HCT116 (cell line): ENCODE measurements at regions not wholly inside any gene's neighbourhood (a gene's known extent, or its start where the extent isn't known, plus 50 kb on each side); places are given as distances from the start of the nearest gene placed in this dataset.

Source experiments
- ATAC-seq: fragments of 200-7000 bp; cut with Tn5 transposase; 2 replicates; pipeline ENCODE4 v1.9.1; 2020; ENCODE audit warnings: mild to moderate bottlenecking, moderate library complexity
- BruUV-seq: library from RNA; stranded (reverse); fragments of 400-500 nt; replicated peaks from 2 replicates; lab custom pipeline; 2021; lab: Mats Ljungman, UMichigan
- CTCF ChIA-PET: fragments of 300-600 bp; sonication (Branson Sonifier 250); formaldehyde crosslinking; loops from one replicate; lab custom pipeline; 2021; ENCODE audit warnings: antibody characterized with exemption; lab: Charles Lee
- POLR2A ChIA-PET: fragments of 300-600, 350-600 bp; sonication (Branson Sonifier 250); formaldehyde crosslinking; loops from one replicate; lab custom pipeline; 2021; ENCODE audit warnings: antibody characterized with exemption; lab: Charles Lee
- RAD21 ChIA-PET, 2 experiments: fragments of 300-600 bp; sonication (Branson Sonifier 250); formaldehyde crosslinking; loops; one replicate each; lab custom pipeline; 2023; ENCODE audit warnings: low total read pairs in 2 of 2; ENCODE audit not compliant: uncharacterized antibody in 2 of 2, unreplicated experiment in 2 of 2, low non-redundant PET in 1 of 2; lab: Charles Lee
- DNase-seq: peaks from one replicate; pipeline ENCODE4 v3.0.0-alpha.2; 2010; ENCODE audit warnings: low read depth, low spot score
- H2AFZ ChIP-seq: fragments of 200-600 bp; shearing (Covaris generic), sonication (generic); 2 replicates; pipeline ENCODE4 v1.6.1; 2017; ENCODE audit warnings: low read depth, mixed run types, mixed read lengths, antibody characterized with exemption, low read length; ENCODE audit not compliant: poor library complexity, severe bottlenecking
- H3K27ac ChIP-seq: 2 replicates; pipeline ENCODE4 v1.5.1; 2012; ENCODE audit warnings: low read depth, low read length
- H3K27me3 ChIP-seq: fragments of 200-600 bp; sonication (generic); 2 replicates; pipeline ENCODE4 v1.6.1; 2016; ENCODE audit warnings: mixed run types, low read length, mixed read lengths; ENCODE audit not compliant: insufficient read depth
- H3K36me3 ChIP-seq, 2 experiments: fragments of 200-500 bp in 1 of 2; fragments of 200-600 bp in 1 of 2; sonication (Bioruptor generic) in 1 of 2; sonication (generic) in 1 of 2; 2 replicates each; pipeline versions ENCODE4 v1.5.1 to v1.6.1; 2014 to 2016; ENCODE audit warnings: low read length in 2 of 2, inconsistent platforms in 1 of 2, mixed read lengths in 1 of 2, mixed run types in 1 of 2; ENCODE audit not compliant: insufficient read depth in 2 of 2, control insufficient read depth in 1 of 2
- H3K4me1 ChIP-seq, 2 experiments: fragments of 200-600 bp in 1 of 2; sonication (generic) in 1 of 2; 2 replicates each; pipeline versions ENCODE4 v1.5.1 to v1.6.1; 2012 to 2017; ENCODE audit warnings: low read length in 2 of 2, inconsistent platforms in 1 of 2, mild to moderate bottlenecking in 1 of 2, mixed read lengths in 1 of 2, mixed run types in 1 of 2, moderate library complexity in 1 of 2; ENCODE audit not compliant: insufficient read depth in 2 of 2, control insufficient read depth in 1 of 2
- H3K4me2 ChIP-seq: fragments of 200-600 bp; sonication (generic); 2 replicates; pipeline ENCODE4 v1.6.1; 2017; ENCODE audit warnings: mixed run types, low read length, mixed read lengths
- H3K4me3 ChIP-seq, 2 experiments: fragments of 200-600 bp in 1 of 2; sonication (generic) in 1 of 2; replicated peaks in 1 of 2; 2 replicates each; pipeline ENCODE4 v1.5.1; 2011 to 2016; ENCODE audit warnings: low read length in 2 of 2, control low read depth in 1 of 2, low read depth in 1 of 2, mild to moderate bottlenecking in 1 of 2, mixed read lengths in 1 of 2, mixed run types in 1 of 2
- H3K79me2 ChIP-seq: fragments of 200-600 bp; sonication (generic); 2 replicates; pipeline ENCODE4 v1.6.1; 2017; ENCODE audit warnings: mild to moderate bottlenecking, mixed run types, low read length, moderate library complexity, mixed read lengths; ENCODE audit not compliant: insufficient read depth
- H3K9ac ChIP-seq: fragments of 200-600 bp; sonication (generic); 2 replicates; pipeline ENCODE4 v1.6.1; 2016; ENCODE audit warnings: low read length, mixed read lengths
- H3K9me2 ChIP-seq: fragments of 200-600 bp; sonication (generic), shearing (Covaris generic); 2 replicates; pipeline ENCODE4 v1.6.1; 2017; ENCODE audit warnings: mixed run types, mild to moderate bottlenecking, moderate library complexity; ENCODE audit not compliant: insufficient read depth
- H3K9me3 ChIP-seq, 2 experiments: fragments of 200-500 bp in 1 of 2; fragments of 200-600 bp in 1 of 2; sonication (Bioruptor generic) in 1 of 2; sonication (generic) in 1 of 2; 2 replicates each; pipeline ENCODE4 v1.6.1; 2014 to 2017; ENCODE audit warnings: low read length in 2 of 2, mixed read lengths in 2 of 2, inconsistent platforms in 1 of 2, low read depth in 1 of 2, mild to moderate bottlenecking in 1 of 2, mixed run types in 1 of 2, moderate library complexity in 1 of 2; ENCODE audit not compliant: control insufficient read depth in 1 of 2, insufficient read depth in 1 of 2
- H4K20me1 ChIP-seq: fragments of 200-600 bp; sonication (generic), shearing (Covaris generic); 2 replicates; pipeline ENCODE4 v1.6.1; 2017; ENCODE audit warnings: mixed run types, mild to moderate bottlenecking, moderate library complexity; ENCODE audit not compliant: insufficient read depth
- CBX3 ChIP-seq: IDR thresholded peaks from 2 replicates; pipeline ENCODE4 v1.6.1; 2012; ENCODE audit warnings: low read depth
- ELF1 ChIP-seq: IDR thresholded peaks from 2 replicates; pipeline ENCODE4 v1.6.1; 2012; ENCODE audit warnings: low read depth, borderline replicate concordance
- EZH2phosphoT487 ChIP-seq: fragments of 200-600 bp; IDR thresholded peaks from 2 replicates; pipeline ENCODE4 v1.6.1; 2018; ENCODE audit warnings: antibody characterized with exemption, borderline replicate concordance
- JUND ChIP-seq: IDR thresholded peaks from 2 replicates; pipeline ENCODE4 v1.6.1; 2012
- POLR2A ChIP-seq: IDR thresholded peaks from 2 replicates; pipeline ENCODE4 v1.7.0; 2011; ENCODE audit warnings: borderline replicate concordance; ENCODE audit not compliant: insufficient read depth, insufficient read length; ENCODE audit errors: extremely low read depth
- YY1 ChIP-seq: IDR thresholded peaks from 2 replicates; pipeline ENCODE4 v1.6.1; 2011; ENCODE audit warnings: low read length, low read depth, moderate library complexity, mild to moderate bottlenecking; ENCODE audit not compliant: insufficient replicate concordance; ENCODE audit errors: extremely low read depth
- intact Hi-C: fragments of 100-400 bp; cut with micrococcal nuclease; formaldehyde crosslinking; loops from 2 replicates; pipeline ENCODE4 v1.10.0; 2022
- TF ChIP-seq, protein P1 (sequence below): IDR thresholded peaks from 2 replicates; pipeline ENCODE4 v1.6.1; 2012
- TF ChIP-seq, protein P2 (sequence below): IDR thresholded peaks from 2 replicates; pipeline ENCODE4 v1.6.1; 2011; ENCODE audit warnings: mild to moderate bottlenecking, low read length, moderate library complexity; ENCODE audit not compliant: insufficient replicate concordance; ENCODE audit errors: extremely low read depth
- TF ChIP-seq, protein P3 (sequence below): IDR thresholded peaks from 2 replicates; pipeline ENCODE4 v1.6.1; 2012

GRCh38 chr3:194837457-194838127, 151.9 kb downstream of the FAM43A start:
- CTCF ChIA-PET: no interaction called here
- H3K27ac ChIP-seq: no peak overlapping the region
- no peaks in the 10 kb centered on the region for H3K9me3 ChIP-seq
- no peaks in the 10 kb centered on the region for H4K20me1 ChIP-seq
- ATAC-seq (no peak), DNase-seq (no peak)
- H3K4me1 ChIP-seq: peaks cover 0 to 8% of the 10 kb centered on the region in 2 experiments; a peak in 2 of 4 replicates
- RAD21 ChIA-PET: no interaction called here
- H3K9me2 ChIP-seq: no peaks in the 10 kb centered on the region
- no peak overlapping the region for H3K9ac ChIP-seq
- no peak overlapping the region for H3K4me2 ChIP-seq
- no peak overlapping the region for H3K4me3 ChIP-seq
- TF ChIP-seq ELF1: no peak
- TF ChIP-seq, protein P1, sequence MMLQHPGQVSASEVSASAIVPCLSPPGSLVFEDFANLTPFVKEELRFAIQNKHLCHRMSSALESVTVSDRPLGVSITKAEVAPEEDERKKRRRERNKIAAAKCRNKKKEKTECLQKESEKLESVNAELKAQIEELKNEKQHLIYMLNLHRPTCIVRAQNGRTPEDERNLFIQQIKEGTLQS: no peak
- TF ChIP-seq, protein P2, sequence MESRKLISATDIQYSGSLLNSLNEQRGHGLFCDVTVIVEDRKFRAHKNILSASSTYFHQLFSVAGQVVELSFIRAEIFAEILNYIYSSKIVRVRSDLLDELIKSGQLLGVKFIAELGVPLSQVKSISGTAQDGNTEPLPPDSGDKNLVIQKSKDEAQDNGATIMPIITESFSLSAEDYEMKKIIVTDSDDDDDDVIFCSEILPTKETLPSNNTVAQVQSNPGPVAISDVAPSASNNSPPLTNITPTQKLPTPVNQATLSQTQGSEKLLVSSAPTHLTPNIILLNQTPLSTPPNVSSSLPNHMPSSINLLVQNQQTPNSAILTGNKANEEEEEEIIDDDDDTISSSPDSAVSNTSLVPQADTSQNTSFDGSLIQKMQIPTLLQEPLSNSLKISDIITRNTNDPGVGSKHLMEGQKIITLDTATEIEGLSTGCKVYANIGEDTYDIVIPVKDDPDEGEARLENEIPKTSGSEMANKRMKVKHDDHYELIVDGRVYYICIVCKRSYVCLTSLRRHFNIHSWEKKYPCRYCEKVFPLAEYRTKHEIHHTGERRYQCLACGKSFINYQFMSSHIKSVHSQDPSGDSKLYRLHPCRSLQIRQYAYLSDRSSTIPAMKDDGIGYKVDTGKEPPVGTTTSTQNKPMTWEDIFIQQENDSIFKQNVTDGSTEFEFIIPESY: no peak
- no peak for TF ChIP-seq YY1
- TF ChIP-seq CBX3: no peak
- no peak for TF ChIP-seq JUND
- TF ChIP-seq POLR2A: no peak
- no peak for TF ChIP-seq EZH2phosphoT487
- TF ChIP-seq, protein P3, sequence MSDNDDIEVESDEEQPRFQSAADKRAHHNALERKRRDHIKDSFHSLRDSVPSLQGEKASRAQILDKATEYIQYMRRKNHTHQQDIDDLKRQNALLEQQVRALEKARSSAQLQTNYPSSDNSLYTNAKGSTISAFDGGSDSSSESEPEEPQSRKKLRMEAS: no peak
- H3K79me2 ChIP-seq: no peaks in the 10 kb centered on the region
- no TSS peak for BruUV-seq
- intact Hi-C loops: no loop called here
- POLR2A ChIA-PET: no interaction called here
- no peaks in the 10 kb centered on the region for H3K27me3 ChIP-seq
- no peaks in the 10 kb centered on the region for H3K36me3 ChIP-seq
- H2AFZ ChIP-seq: no peak overlapping the region
